ENCODE measurements at regions not wholly inside any gene's neighbourhood (a gene's known extent, or its start where the extent isn't known, plus 50 kb on each side); places are given as distances from the start of the nearest gene placed in this dataset.

DNA sequence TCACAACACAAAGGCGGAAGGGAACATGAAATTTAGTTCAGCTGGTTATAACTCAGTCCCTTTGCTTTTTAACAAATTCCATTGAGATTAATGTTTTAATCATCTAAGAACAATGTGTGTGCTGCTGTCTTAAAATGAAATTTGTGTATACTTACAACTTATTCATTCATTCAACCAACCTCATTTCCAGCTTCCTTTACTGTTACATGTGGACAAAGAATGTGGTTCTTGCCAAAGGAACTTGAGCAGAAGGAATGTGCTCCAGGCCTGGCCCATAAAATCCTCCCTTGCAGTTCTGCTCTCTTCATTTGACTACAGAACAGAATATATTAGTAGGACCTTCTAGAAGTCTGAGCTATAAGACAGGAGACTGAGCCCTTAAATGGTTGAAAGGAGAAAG is 176.8 kb upstream of the GLRA2 start:
- Histone ChIP-seq H3K4me2 (ENCODE audit: insufficient read depth, low read length) (no peak overlapping the region), H4K20me1 (ENCODE audit: insufficient read depth, low read length) (no peaks in the 10 kb centered on the region), H3K27me3 (ENCODE audit: insufficient read depth, low read length, poor library complexity) (no peaks in the 10 kb centered on the region), H3K9me3 (ENCODE audit: insufficient read depth, low read length, severe bottlenecking) (no peaks in the 10 kb centered on the region), H3K4me3 (ENCODE audit: low read depth in 1 of 2, low read length in 2 of 2) (no peak overlapping the region), H3K4me1 (ENCODE audit: insufficient read depth, low read length) (no peaks in the 10 kb centered on the region), H3K79me2 (ENCODE audit: insufficient read depth, low read length) (no peaks in the 10 kb centered on the region), H3K27ac (ENCODE audit: low read length) (no peak overlapping the region), H3K9ac (ENCODE audit: low read depth, low read length) (no peak overlapping the region), H3K36me3 (ENCODE audit: insufficient read depth, low read length) (no peaks in the 10 kb centered on the region), H2AFZ (ENCODE audit: low read depth, low read length) (no peak overlapping the region)
- TF ChIP-seq EZH2 (IDR thresholded peaks at IDR 0.05; ENCODE audit: borderline replicate concordance, low read depth, low read length, severe bottlenecking) = no peak
- TF ChIP-seq, protein P1, sequence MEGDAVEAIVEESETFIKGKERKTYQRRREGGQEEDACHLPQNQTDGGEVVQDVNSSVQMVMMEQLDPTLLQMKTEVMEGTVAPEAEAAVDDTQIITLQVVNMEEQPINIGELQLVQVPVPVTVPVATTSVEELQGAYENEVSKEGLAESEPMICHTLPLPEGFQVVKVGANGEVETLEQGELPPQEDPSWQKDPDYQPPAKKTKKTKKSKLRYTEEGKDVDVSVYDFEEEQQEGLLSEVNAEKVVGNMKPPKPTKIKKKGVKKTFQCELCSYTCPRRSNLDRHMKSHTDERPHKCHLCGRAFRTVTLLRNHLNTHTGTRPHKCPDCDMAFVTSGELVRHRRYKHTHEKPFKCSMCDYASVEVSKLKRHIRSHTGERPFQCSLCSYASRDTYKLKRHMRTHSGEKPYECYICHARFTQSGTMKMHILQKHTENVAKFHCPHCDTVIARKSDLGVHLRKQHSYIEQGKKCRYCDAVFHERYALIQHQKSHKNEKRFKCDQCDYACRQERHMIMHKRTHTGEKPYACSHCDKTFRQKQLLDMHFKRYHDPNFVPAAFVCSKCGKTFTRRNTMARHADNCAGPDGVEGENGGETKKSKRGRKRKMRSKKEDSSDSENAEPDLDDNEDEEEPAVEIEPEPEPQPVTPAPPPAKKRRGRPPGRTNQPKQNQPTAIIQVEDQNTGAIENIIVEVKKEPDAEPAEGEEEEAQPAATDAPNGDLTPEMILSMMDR (IDR thresholded peaks at IDR 0.05; ENCODE audit: borderline replicate concordance, extremely low read depth, low read length, poor library complexity, severe bottlenecking) = no peak
- DNase-seq = no peak
- ATAC-seq (ENCODE audit: insufficient read depth, low read depth) = no peak

DNA sequence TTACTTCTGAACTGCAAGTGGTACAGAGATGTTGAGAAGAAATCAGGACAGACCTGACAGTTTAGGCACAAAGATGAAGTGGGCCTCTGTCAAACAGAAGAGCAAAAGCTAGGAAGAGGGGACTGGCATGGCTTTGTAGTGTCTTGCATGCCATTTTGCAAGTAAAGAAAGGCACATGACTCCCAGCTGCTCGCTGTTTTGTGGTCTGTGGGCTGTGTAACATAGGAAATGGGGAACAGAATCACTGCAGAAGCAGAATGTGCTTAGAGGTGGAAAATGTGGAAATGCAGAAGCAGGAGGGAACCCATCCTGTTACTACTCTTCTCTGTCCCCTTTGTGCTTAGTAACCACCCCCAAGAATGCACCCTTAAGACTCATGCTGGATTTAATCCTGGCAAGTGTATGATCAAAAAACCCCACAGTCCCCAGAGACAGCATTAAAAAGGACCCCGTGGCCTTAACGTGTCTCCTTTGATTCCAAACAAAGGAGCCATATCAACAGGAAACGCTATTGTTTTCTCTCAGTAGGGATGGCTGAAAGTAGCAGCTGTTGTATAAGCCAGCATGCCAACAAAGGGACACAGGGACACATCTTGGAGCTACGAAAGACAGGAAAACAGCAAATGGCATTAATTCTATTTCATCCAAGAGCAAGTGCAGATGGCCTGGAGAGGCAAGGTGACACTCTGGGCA is 177.6 kb upstream of the GLRA2 start:
- Histone ChIP-seq H3K9me3 (ENCODE audit: insufficient read depth, low read length, severe bottlenecking) (no peaks in the 10 kb centered on the region), H3K4me1 (ENCODE audit: insufficient read depth, low read length) (no peaks in the 10 kb centered on the region), H3K4me2 (ENCODE audit: insufficient read depth, low read length) (no peak overlapping the region), H4K20me1 (ENCODE audit: insufficient read depth, low read length) (no peaks in the 10 kb centered on the region), H3K9ac (ENCODE audit: low read depth, low read length) (no peak overlapping the region), H2AFZ (ENCODE audit: low read depth, low read length) (no peak overlapping the region), H3K36me3 (ENCODE audit: insufficient read depth, low read length) (no peaks in the 10 kb centered on the region), H3K27ac (ENCODE audit: low read length) (no peak overlapping the region), H3K27me3 (ENCODE audit: insufficient read depth, low read length, poor library complexity) (no peaks in the 10 kb centered on the region), H3K79me2 (ENCODE audit: insufficient read depth, low read length) (no peaks in the 10 kb centered on the region), H3K4me3 (ENCODE audit: low read depth in 1 of 2, low read length in 2 of 2) (no peak overlapping the region)
- TF ChIP-seq, protein P1 (IDR thresholded peaks at IDR 0.05; ENCODE audit: borderline replicate concordance, extremely low read depth, low read length, poor library complexity, severe bottlenecking) = no peak
- TF ChIP-seq EZH2 (IDR thresholded peaks at IDR 0.05; ENCODE audit: borderline replicate concordance, low read depth, low read length, severe bottlenecking) = no peak
- peak; percentile 3 for DNase-seq
- no peak for ATAC-seq (ENCODE audit: insufficient read depth, low read depth)

DNA sequence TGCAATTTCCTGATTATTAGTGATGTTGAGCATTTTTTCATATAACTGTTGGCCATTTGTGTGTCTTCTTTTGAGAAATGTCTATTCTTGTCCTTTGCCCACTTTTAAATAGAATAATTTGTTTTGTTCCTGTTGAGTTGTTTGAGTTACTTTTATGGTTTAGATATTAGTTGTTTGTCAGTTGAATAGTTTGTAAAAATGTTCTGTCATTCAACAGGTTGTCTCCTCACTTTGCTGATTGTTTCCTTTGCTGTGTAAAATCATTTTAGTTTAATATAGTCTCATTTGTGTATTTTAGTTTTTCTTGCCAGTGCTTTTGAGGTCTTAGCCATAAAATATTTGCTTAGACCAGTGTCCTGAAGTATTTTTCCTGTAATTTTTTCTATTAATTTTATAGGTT is 181.8 kb upstream of the GLRA2 start:
- H3K9me3 ChIP-seq (ENCODE audit: insufficient read depth, low read length, severe bottlenecking) = no peaks in the 10 kb centered on the region
- no peak overlapping the region for H3K27ac ChIP-seq (ENCODE audit: low read length)
- H3K36me3 ChIP-seq (ENCODE audit: insufficient read depth, low read length) = no peaks in the 10 kb centered on the region
- H2AFZ ChIP-seq (ENCODE audit: low read depth, low read length) = no peak overlapping the region
- no peak overlapping the region for H3K9ac ChIP-seq (ENCODE audit: low read depth, low read length)
- no peak overlapping the region for H3K4me2 ChIP-seq (ENCODE audit: insufficient read depth, low read length)
- ATAC-seq (ENCODE audit: insufficient read depth, low read depth) (no peak), DNase-seq (no peak)
- H3K79me2 ChIP-seq (ENCODE audit: insufficient read depth, low read length) = no peaks in the 10 kb centered on the region
- H3K4me1 ChIP-seq (ENCODE audit: insufficient read depth, low read length) = no peaks in the 10 kb centered on the region
- H3K27me3 ChIP-seq (ENCODE audit: insufficient read depth, low read length, poor library complexity) = no peaks in the 10 kb centered on the region
- H4K20me1 ChIP-seq (ENCODE audit: insufficient read depth, low read length) = no peaks in the 10 kb centered on the region
- no peak for TF ChIP-seq EZH2 (IDR thresholded peaks at IDR 0.05; ENCODE audit: borderline replicate concordance, low read depth, low read length, severe bottlenecking)
- TF ChIP-seq, protein P1 (IDR thresholded peaks at IDR 0.05; ENCODE audit: borderline replicate concordance, extremely low read depth, low read length, poor library complexity, severe bottlenecking) = no peak
- H3K4me3 ChIP-seq (ENCODE audit: low read depth in 1 of 2, low read length in 2 of 2) = no peak overlapping the region
